ENCODE measurements at regions not wholly inside any gene's neighbourhood (a gene's known extent, or its start where the extent isn't known, plus 50 kb on each side); places are given as distances from the start of the nearest gene placed in this dataset.

GRCh38 chrX:9188117-9188516, 154.2 kb upstream of the FAM9B start:
- TF ChIP-seq CTCF (IDR thresholded peaks at IDR 0.05; ENCODE audit: unreplicated experiment) = no peak
- no peak for DNase-seq (ENCODE audit: low spot score)
- Mint-ChIP-seq H3K4me1 (ENCODE audit: unreplicated experiment) (peaks cover 5% of the 10 kb centered on the region), H3K27me3 (ENCODE audit: unreplicated experiment) (no peaks in the 10 kb centered on the region), H3K9me3 (ENCODE audit: unreplicated experiment) (no peaks in the 10 kb centered on the region), H3K36me3 (ENCODE audit: low read depth, unreplicated experiment) (no peaks in the 10 kb centered on the region), H3K27ac (ENCODE audit: unreplicated experiment) (no peak overlapping the region), H3K4me3 (ENCODE audit: unreplicated experiment) (no peak overlapping the region)

- Mint-ChIP-seq H3K4me3 (ENCODE audit: unreplicated experiment) (no peak overlapping the region), H3K27me3 (ENCODE audit: unreplicated experiment) (no peaks in the 10 kb centered on the region), H3K9me3 (ENCODE audit: unreplicated experiment) (no peaks in the 10 kb centered on the region), H3K27ac (ENCODE audit: unreplicated experiment) (no peak overlapping the region), H3K36me3 (ENCODE audit: low read depth, unreplicated experiment) (no peaks in the 10 kb centered on the region), H3K4me1 (ENCODE audit: unreplicated experiment) (peaks cover 5% of the 10 kb centered on the region)
- no peak for TF ChIP-seq CTCF (IDR thresholded peaks at IDR 0.05; ENCODE audit: unreplicated experiment)
- no peak for DNase-seq (ENCODE audit: low spot score)
Observed at GRCh38 chrX:9189286-9189685, 155.4 kb upstream of the FAM9B start.

- Mint-ChIP-seq H3K27me3 (ENCODE audit: unreplicated experiment) (no peaks in the 10 kb centered on the region), H3K9me3 (ENCODE audit: unreplicated experiment) (no peaks in the 10 kb centered on the region), H3K36me3 (ENCODE audit: low read depth, unreplicated experiment) (no peaks in the 10 kb centered on the region), H3K4me1 (ENCODE audit: unreplicated experiment) (peaks cover 5% of the 10 kb centered on the region), H3K4me3 (ENCODE audit: unreplicated experiment) (no peak overlapping the region), H3K27ac (ENCODE audit: unreplicated experiment) (no peak overlapping the region)
- TF ChIP-seq CTCF (IDR thresholded peaks at IDR 0.05; ENCODE audit: unreplicated experiment) = no peak
- no peak for DNase-seq (ENCODE audit: low spot score)
Observed at GRCh38 chrX:9191392-9191791, 157.5 kb upstream of the FAM9B start.

GRCh38 chrX:9195199-9195880, 161.4 kb upstream of the FAM9B start:
- TF ChIP-seq CTCF (IDR thresholded peaks at IDR 0.05; ENCODE audit: unreplicated experiment) = no peak
- Mint-ChIP-seq H3K27ac (ENCODE audit: unreplicated experiment) (no peak overlapping the region), H3K9me3 (ENCODE audit: unreplicated experiment) (no peaks in the 10 kb centered on the region), H3K4me3 (ENCODE audit: unreplicated experiment) (no peak overlapping the region), H3K4me1 (ENCODE audit: unreplicated experiment) (peaks cover 9% of the 10 kb centered on the region), H3K27me3 (ENCODE audit: unreplicated experiment) (no peaks in the 10 kb centered on the region), H3K36me3 (ENCODE audit: low read depth, unreplicated experiment) (no peaks in the 10 kb centered on the region)
- no peak for DNase-seq (ENCODE audit: low spot score)

GRCh38 chrX:9196961-9197640, 163.2 kb upstream of the FAM9B start:
- Mint-ChIP-seq H3K9me3 (ENCODE audit: unreplicated experiment) (no peaks in the 10 kb centered on the region), H3K36me3 (ENCODE audit: low read depth, unreplicated experiment) (no peaks in the 10 kb centered on the region), H3K4me3 (ENCODE audit: unreplicated experiment) (no peak overlapping the region), H3K27me3 (ENCODE audit: unreplicated experiment) (no peaks in the 10 kb centered on the region), H3K27ac (ENCODE audit: unreplicated experiment) (no peak overlapping the region), H3K4me1 (ENCODE audit: unreplicated experiment) (peaks cover 9% of the 10 kb centered on the region)
- TF ChIP-seq CTCF (IDR thresholded peaks at IDR 0.05; ENCODE audit: unreplicated experiment) = no peak
- DNase-seq (ENCODE audit: low spot score) = no peak
